ENCODE measurements at regions not wholly inside any gene's neighbourhood (a gene's known extent, or its start where the extent isn't known, plus 50 kb on each side); places are given as distances from the start of the nearest gene placed in this dataset.

DNA sequence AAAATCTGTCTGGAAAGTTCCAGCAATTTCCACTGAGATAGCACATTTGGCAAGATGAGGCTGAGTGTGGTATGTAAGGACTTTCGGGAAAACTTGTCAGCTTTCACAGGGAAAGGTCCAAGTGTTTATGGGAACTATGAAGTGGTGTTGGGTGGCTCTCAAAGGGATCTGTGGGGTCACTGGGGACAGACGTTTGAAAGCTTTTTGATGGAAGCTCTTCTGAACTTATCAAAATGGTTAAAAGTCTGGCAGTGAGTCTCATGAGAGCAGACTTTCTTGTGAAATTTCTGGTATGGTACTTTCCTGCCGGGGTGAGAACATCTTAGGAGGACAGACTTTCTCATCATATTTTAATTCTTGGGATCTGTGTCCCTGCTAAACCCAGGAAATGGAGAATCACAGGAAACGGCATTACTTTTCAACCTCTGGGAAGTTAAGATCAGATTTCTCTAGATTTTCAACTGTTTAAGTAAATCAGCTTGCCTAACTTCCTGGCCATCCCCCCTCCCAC is 546.3 kb upstream of the ZEB2 start:
- no peaks in the 10 kb centered on the region for H3K9me3 ChIP-seq (ENCODE audit: severe bottlenecking)
- TF ChIP-seq, protein P1, sequence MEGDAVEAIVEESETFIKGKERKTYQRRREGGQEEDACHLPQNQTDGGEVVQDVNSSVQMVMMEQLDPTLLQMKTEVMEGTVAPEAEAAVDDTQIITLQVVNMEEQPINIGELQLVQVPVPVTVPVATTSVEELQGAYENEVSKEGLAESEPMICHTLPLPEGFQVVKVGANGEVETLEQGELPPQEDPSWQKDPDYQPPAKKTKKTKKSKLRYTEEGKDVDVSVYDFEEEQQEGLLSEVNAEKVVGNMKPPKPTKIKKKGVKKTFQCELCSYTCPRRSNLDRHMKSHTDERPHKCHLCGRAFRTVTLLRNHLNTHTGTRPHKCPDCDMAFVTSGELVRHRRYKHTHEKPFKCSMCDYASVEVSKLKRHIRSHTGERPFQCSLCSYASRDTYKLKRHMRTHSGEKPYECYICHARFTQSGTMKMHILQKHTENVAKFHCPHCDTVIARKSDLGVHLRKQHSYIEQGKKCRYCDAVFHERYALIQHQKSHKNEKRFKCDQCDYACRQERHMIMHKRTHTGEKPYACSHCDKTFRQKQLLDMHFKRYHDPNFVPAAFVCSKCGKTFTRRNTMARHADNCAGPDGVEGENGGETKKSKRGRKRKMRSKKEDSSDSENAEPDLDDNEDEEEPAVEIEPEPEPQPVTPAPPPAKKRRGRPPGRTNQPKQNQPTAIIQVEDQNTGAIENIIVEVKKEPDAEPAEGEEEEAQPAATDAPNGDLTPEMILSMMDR (IDR thresholded peaks at IDR 0.05; ENCODE audit: low read depth, low read length), result no peak
- no peak overlapping the region for H3K4me3 ChIP-seq (ENCODE audit: low read depth, low read length)
- no peaks in the 10 kb centered on the region for H3K27me3 ChIP-seq (ENCODE audit: insufficient read depth, low read depth, severe bottlenecking)
- H3K36me3 ChIP-seq, result no peaks in the 10 kb centered on the region
- no peak overlapping the region for H3K27ac ChIP-seq
- no peak for DNase-seq

- no peaks in the 10 kb centered on the region for H3K27me3 ChIP-seq (ENCODE audit: insufficient read depth, low read depth, severe bottlenecking)
- no peak overlapping the region for H3K27ac ChIP-seq
- no peak overlapping the region for H3K4me3 ChIP-seq (ENCODE audit: low read depth, low read length)
- no peak for DNase-seq
- H3K9me3 ChIP-seq (ENCODE audit: severe bottlenecking), result no peaks in the 10 kb centered on the region
- no peaks in the 10 kb centered on the region for H3K36me3 ChIP-seq
- TF ChIP-seq, protein P1 (IDR thresholded peaks at IDR 0.05; ENCODE audit: low read depth, low read length), result no peak
Measured at GRCh38 chr2:145065342-145065741, 545.4 kb upstream of the ZEB2 start.

- H3K4me3 ChIP-seq (ENCODE audit: low read depth, low read length), result no peak overlapping the region
- no peak for DNase-seq
- H3K27ac ChIP-seq, result no peak overlapping the region
- TF ChIP-seq, protein P1 (IDR thresholded peaks at IDR 0.05; ENCODE audit: low read depth, low read length), result no peak
- no peaks in the 10 kb centered on the region for H3K9me3 ChIP-seq (ENCODE audit: severe bottlenecking)
- no peaks in the 10 kb centered on the region for H3K27me3 ChIP-seq (ENCODE audit: insufficient read depth, low read depth, severe bottlenecking)
- no peaks in the 10 kb centered on the region for H3K36me3 ChIP-seq
Measured at GRCh38 chr2:145064511-145064910, 544.6 kb upstream of the ZEB2 start.

DNA sequence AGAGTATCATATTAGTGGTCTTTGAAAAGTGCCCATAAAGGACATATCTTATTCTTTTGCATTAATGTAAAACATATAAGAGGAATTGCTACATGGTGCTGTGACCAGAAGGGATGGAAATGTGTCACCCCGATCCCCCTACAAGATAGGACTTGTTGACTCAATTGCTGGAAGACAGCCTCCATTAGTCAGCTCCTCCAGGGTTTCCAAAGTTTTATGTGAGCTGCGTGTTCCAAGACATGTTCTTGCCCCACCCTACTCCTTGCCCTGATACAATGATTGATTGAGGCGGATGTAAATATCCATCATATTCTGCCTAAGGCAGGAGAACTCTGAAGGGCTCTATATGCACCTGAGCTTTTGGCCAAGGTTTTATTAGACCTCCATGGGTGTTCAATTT is 541.0 kb upstream of the ZEB2 start:
- H3K4me3 ChIP-seq (ENCODE audit: low read depth, low read length), result no peak overlapping the region
- H3K27ac ChIP-seq, result no peak overlapping the region
- DNase-seq, result no peak
- no peaks in the 10 kb centered on the region for H3K9me3 ChIP-seq (ENCODE audit: severe bottlenecking)
- H3K27me3 ChIP-seq (ENCODE audit: insufficient read depth, low read depth, severe bottlenecking), result no peaks in the 10 kb centered on the region
- TF ChIP-seq, protein P1 (IDR thresholded peaks at IDR 0.05; ENCODE audit: low read depth, low read length), result no peak
- H3K36me3 ChIP-seq, result no peaks in the 10 kb centered on the region

DNA sequence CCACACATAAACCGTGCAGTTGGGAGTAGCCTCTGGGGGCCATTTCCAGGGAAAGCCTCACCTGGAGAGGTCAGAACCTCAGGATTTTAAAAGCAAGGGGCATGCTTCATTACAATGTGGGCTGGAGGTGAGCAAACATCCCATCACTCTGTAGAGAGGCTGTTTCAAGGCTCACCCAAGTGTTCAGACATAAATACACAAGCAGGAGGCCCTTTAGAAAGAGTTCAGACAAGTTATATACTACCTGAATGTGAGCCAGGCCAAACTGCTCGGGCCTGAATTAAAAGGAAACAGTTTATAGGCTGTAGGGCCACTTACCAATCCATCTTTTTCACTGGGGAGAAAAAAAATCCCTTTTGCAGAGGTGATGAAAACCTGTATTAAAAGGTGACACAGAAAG is 540.0 kb upstream of the ZEB2 start:
- Histone ChIP-seq H3K36me3 (no peaks in the 10 kb centered on the region), H3K9me3 (ENCODE audit: severe bottlenecking) (no peaks in the 10 kb centered on the region), H3K27me3 (ENCODE audit: insufficient read depth, low read depth, severe bottlenecking) (no peaks in the 10 kb centered on the region), H3K27ac (no peak overlapping the region), H3K4me3 (ENCODE audit: low read depth, low read length) (no peak overlapping the region)
- TF ChIP-seq, protein P1 (IDR thresholded peaks at IDR 0.05; ENCODE audit: low read depth, low read length), result no peak
- no peak for DNase-seq

- H3K27ac ChIP-seq, result no peak overlapping the region
- H3K4me3 ChIP-seq (ENCODE audit: low read depth, low read length), result no peak overlapping the region
- no peaks in the 10 kb centered on the region for H3K9me3 ChIP-seq (ENCODE audit: severe bottlenecking)
- DNase-seq, result no peak
- TF ChIP-seq, protein P1 (IDR thresholded peaks at IDR 0.05; ENCODE audit: low read depth, low read length), result no peak
- no peaks in the 10 kb centered on the region for H3K36me3 ChIP-seq
- H3K27me3 ChIP-seq (ENCODE audit: insufficient read depth, low read depth, severe bottlenecking), result no peaks in the 10 kb centered on the region
Measured at GRCh38 chr2:145059343-145059742, 539.4 kb upstream of the ZEB2 start.

Measured in WERI-Rb-1 (cell line).